ENCODE measurements at regions not wholly inside any gene's neighbourhood (a gene's known extent, or its start where the extent isn't known, plus 50 kb on each side); places are given as distances from the start of the nearest gene placed in this dataset.

DNA sequence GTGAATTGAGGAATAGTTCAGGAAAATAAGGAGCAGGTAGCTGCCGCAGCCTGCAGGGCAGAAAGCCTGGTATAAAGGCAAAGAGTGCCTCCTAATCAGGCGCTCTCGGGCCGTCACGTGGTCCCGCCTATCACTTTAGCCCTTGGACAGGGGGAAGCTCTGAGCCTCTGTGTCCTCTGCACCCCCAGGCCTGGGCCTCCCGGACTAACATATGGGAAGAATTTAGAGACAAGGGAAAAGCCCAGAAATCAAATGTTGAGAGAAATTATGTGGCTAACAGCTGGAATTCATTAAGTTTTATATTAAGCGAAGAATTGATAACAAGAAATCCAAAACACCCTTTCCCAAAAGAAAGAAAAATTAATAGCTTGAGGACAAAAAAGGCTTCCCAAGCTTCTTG lies 417.7 kb downstream of the ATP23 start:
- 36% methylated on average over 8 of the region's 8 CpGs for WGBS (ENCODE audit: low lambda C conversion rate)
- Histone ChIP-seq H3K36me3 (replicated peaks in 1 of 2; ENCODE audit: control insufficient read depth in 1 of 2, insufficient read depth in 2 of 2, low read length in 1 of 2) (no peaks in the 10 kb centered on the region), H3K4me3 (ENCODE audit: low read depth in 2 of 2, low read length in 1 of 2) (no peak overlapping the region), H3K9me3 (no peaks in the 10 kb centered on the region), H2AFZ (ENCODE audit: low read depth) (peak overlapping the region; percentile 65), H3K79me2 (ENCODE audit: insufficient read depth) (no peaks in the 10 kb centered on the region), H3K4me1 (ENCODE audit: control insufficient read depth in 1 of 2, insufficient read depth in 2 of 2, low read depth in 1 of 2, low read length in 1 of 2) (peaks cover 2 to 5% of the 10 kb centered on the region in 2 experiments; a peak in 3 of 4 replicates), H3F3A (replicated peaks; ENCODE audit: insufficient read depth) (peaks cover 2% of the 10 kb centered on the region), H3K9ac (no peak overlapping the region), H4K20me1 (ENCODE audit: insufficient read depth) (no peaks in the 10 kb centered on the region), H3K27me3 (ENCODE audit: insufficient read depth) (no peaks in the 10 kb centered on the region; the same call in 1 of the 2 replicates), H3K27ac (ENCODE audit: low read depth in 2 of 2, low read length in 1 of 2) (peak overlapping the region; percentile 32 to 47; a peak in 2 of 4 replicates), H3K4me2 (peak overlapping the region; percentile 23; the same call in 1 of the 2 replicates), H3K9me2 (no peaks in the 10 kb centered on the region)
- TF ChIP-seq, protein P1, sequence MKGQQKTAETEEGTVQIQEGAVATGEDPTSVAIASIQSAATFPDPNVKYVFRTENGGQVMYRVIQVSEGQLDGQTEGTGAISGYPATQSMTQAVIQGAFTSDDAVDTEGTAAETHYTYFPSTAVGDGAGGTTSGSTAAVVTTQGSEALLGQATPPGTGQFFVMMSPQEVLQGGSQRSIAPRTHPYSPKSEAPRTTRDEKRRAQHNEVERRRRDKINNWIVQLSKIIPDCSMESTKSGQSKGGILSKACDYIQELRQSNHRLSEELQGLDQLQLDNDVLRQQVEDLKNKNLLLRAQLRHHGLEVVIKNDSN (IDR thresholded peaks at IDR 0.05; ENCODE audit: borderline replicate concordance, low read depth): peak; percentile 82
- TF ChIP-seq, protein P2, sequence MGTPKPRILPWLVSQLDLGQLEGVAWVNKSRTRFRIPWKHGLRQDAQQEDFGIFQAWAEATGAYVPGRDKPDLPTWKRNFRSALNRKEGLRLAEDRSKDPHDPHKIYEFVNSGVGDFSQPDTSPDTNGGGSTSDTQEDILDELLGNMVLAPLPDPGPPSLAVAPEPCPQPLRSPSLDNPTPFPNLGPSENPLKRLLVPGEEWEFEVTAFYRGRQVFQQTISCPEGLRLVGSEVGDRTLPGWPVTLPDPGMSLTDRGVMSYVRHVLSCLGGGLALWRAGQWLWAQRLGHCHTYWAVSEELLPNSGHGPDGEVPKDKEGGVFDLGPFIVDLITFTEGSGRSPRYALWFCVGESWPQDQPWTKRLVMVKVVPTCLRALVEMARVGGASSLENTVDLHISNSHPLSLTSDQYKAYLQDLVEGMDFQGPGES (IDR thresholded peaks at IDR 0.05; ENCODE audit: low read depth, low read length): no peak
- TF ChIP-seq FOXJ3 (CRISPR knock-in tag; IDR thresholded peaks at IDR 0.05) (no peak), GATA2 (CRISPR knock-in tag; IDR thresholded peaks at IDR 0.05) (no peak), ELF1 (IDR thresholded peaks at IDR 0.05) (no peak), TCF12 (IDR thresholded peaks at IDR 0.05) (peak; percentile 70), FOXM1 (IDR thresholded peaks at IDR 0.05; ENCODE audit: low read depth) (no peak)
- peak; percentile 14 for DNase-seq
- CTCF ChIA-PET: interaction anchor here (0.7 to 1.2 kb wide), 5 partner anchors 9 to 791 kb away, joined by 3 to 4 read pairs (median 3); no protein-coding TSS in a partner anchor
- POLR2A ChIA-PET: no interaction called here

DNA sequence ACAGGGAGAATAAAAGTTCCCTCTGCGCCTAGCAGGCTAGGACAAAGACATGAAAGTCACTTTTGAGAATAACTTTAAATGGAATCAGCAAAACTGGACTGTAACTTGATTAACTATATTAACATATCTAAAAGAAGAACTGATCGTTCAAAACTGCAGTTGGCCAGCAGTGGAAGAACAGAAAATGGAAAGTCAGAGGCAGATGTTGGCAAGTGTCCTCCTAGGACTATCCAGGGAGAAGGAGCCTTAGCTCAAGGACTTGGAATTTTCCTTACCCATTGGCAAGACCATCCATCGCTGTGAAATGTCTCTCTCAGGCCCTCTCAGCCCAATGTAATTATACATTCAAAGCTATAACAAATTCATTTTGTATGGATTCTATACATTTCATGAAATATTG lies 419.7 kb downstream of the ATP23 start:
- Histone ChIP-seq H3K27me3 (ENCODE audit: insufficient read depth) (no peaks in the 10 kb centered on the region; the same call in 1 of the 2 replicates), H3K9ac (no peak overlapping the region), H3F3A (replicated peaks; ENCODE audit: insufficient read depth) (peaks cover 13% of the 10 kb centered on the region), H3K4me3 (ENCODE audit: low read depth in 2 of 2, low read length in 1 of 2) (no peak overlapping the region), H3K4me2 (no peak overlapping the region), H3K36me3 (replicated peaks in 1 of 2; ENCODE audit: control insufficient read depth in 1 of 2, insufficient read depth in 2 of 2, low read length in 1 of 2) (no peaks in the 10 kb centered on the region), H3K27ac (ENCODE audit: low read depth in 2 of 2, low read length in 1 of 2) (no peak overlapping the region), H3K79me2 (ENCODE audit: insufficient read depth) (no peaks in the 10 kb centered on the region), H3K4me1 (ENCODE audit: control insufficient read depth in 1 of 2, insufficient read depth in 2 of 2, low read depth in 1 of 2, low read length in 1 of 2) (peaks cover 5 to 18% of the 10 kb centered on the region in 2 experiments), H3K9me3 (no peaks in the 10 kb centered on the region), H4K20me1 (ENCODE audit: insufficient read depth) (no peaks in the 10 kb centered on the region), H2AFZ (ENCODE audit: low read depth) (no peak overlapping the region), H3K9me2 (no peaks in the 10 kb centered on the region)
- WGBS (ENCODE audit: low lambda C conversion rate): 31% methylated on average over 3 of the region's 3 CpGs
- TF ChIP-seq YY1 (IDR thresholded peaks at IDR 0.05; ENCODE audit: low read depth) (no peak), RAD21 (IDR thresholded peaks at IDR 0.05; ENCODE audit: low read length) (no peak), FOSL2 (IDR thresholded peaks at IDR 0.05; ENCODE audit: borderline replicate concordance, low read depth) (no peak), NRF1 (IDR thresholded peaks at IDR 0.05; ENCODE audit: low read depth, low read length) (no peak), GATA2 (CRISPR knock-in tag; IDR thresholded peaks at IDR 0.05) (no peak), POLR2AphosphoS5 (IDR thresholded peaks at IDR 0.05; ENCODE audit: low read depth, low read length) (no peak), NFIC (IDR thresholded peaks at IDR 0.05; ENCODE audit: borderline replicate concordance) (no peak), FOXJ3 (CRISPR knock-in tag; IDR thresholded peaks at IDR 0.05) (no peak)
- ChIA-PET CTCF (interaction anchor here (0.7 kb wide), 1 partner anchor 23 kb away, joined by 3 read pairs; no protein-coding TSS in a partner anchor), POLR2A (no interaction called here)
- DNase-seq: no peak
